K562 (cell line): ENCODE measurements at regions not wholly inside any gene's neighbourhood (a gene's known extent, or its start where the extent isn't known, plus 50 kb on each side); places are given as distances from the start of the nearest gene placed in this dataset.

Experiments
- ATAC-seq: fragments of 200-7000 bp; cut with Tn5 transposase; 3 replicates; pipeline ENCODE4 v1.9.1; 2020; ENCODE audit warnings: moderate library complexity
- BruUV-seq: library from RNA; stranded (reverse); fragments of 400-500 nt; replicated peaks from 2 replicates; lab custom pipeline; 2021; lab: Mats Ljungman, UMichigan
- CTCF ChIA-PET: fragments of 300-600 bp; formaldehyde crosslinking; extraction: SDS; loops from one replicate; lab custom pipeline; 2021; ENCODE audit warnings: low intra/inter-chr PET ratio; lab: Yijun Ruan, JAX
- POLR2A ChIA-PET: fragments of 300-600, 350-650 bp; sonication (Branson Sonifier 250); formaldehyde crosslinking; extraction: SDS; loops from one replicate; lab custom pipeline; 2021; ENCODE audit warnings: antibody characterized with exemption, inconsistent platforms; lab: Yijun Ruan, JAX
- DNase-seq, 4 experiments: peaks; one replicate each; pipeline versions ENCODE4 v3.0.0 to v3.0.0-alpha.2; 2011 to 2018; ENCODE audit warnings: low spot score in 3 of 4, mixed read lengths in 3 of 4; ENCODE audit errors: extremely low read depth in 1 of 4
- FAIRE-seq: peaks from 2 replicates; lab custom pipeline; 2011; peaks lifted over from hg19 to GRCh38; lab: Jason Lieb, UNC
- H2AFZ ChIP-seq: 2 replicates; pipeline ENCODE4 v1.6.0; 2011; ENCODE audit warnings: low read depth, low read length, control low read depth, inconsistent platforms
- H3K27ac ChIP-seq: fragments of 200-600 bp; 3 replicates; pipeline ENCODE4 v1.8.0; 2011; ENCODE audit warnings: low read depth, mild to moderate bottlenecking, control low read depth, inconsistent platforms, low read length, moderate library complexity, mixed read lengths; ENCODE audit errors: extremely low read depth
- H3K27me3 ChIP-seq, 2 experiments: fragments of 300-600 bp in 1 of 2; 2 replicates in 1 of 2; 3 replicates in 1 of 2; pipeline versions ENCODE4 v1.6.0 to v1.8.0; 2011; ENCODE audit warnings: inconsistent platforms in 2 of 2, low read length in 2 of 2, mild to moderate bottlenecking in 1 of 2, mixed read lengths in 1 of 2, moderate library complexity in 1 of 2; ENCODE audit not compliant: control insufficient read depth in 2 of 2, insufficient read depth in 2 of 2
- H3K36me3 ChIP-seq: fragments of 300-600 bp; 3 replicates; pipeline ENCODE4 v1.8.0; 2011; ENCODE audit warnings: mild to moderate bottlenecking, low read length, inconsistent platforms; ENCODE audit not compliant: control insufficient read depth, insufficient read depth
- H3K4me1 ChIP-seq, 2 experiments: fragments of 200-600 bp in 1 of 2; replicated peaks in 1 of 2; 2 replicates in 1 of 2; 3 replicates in 1 of 2; pipeline versions ENCODE4 v1.5.1 to v1.8.0; 2011; ENCODE audit warnings: inconsistent platforms in 2 of 2, low read length in 2 of 2, mild to moderate bottlenecking in 1 of 2, mixed read lengths in 1 of 2, moderate library complexity in 1 of 2; ENCODE audit not compliant: control insufficient read depth in 2 of 2, insufficient read depth in 2 of 2
- H3K4me2 ChIP-seq: 2 replicates; pipeline ENCODE4 v1.6.1; 2011; ENCODE audit warnings: low read length, control low read depth, inconsistent platforms, mixed read lengths; ENCODE audit not compliant: insufficient read depth
- H3K4me3 ChIP-seq: fragments of 200-600 bp; sonication (generic), shearing (Covaris generic); 2 replicates; pipeline ENCODE4 v1.5.1; 2016; ENCODE audit warnings: control low read depth, inconsistent platforms
- H3K79me2 ChIP-seq: fragments of 200-600 bp; 3 replicates; pipeline ENCODE4 v1.8.0; 2011; ENCODE audit warnings: low read length, inconsistent platforms; ENCODE audit not compliant: control insufficient read depth, insufficient read depth
- H3K9ac ChIP-seq, 2 experiments: 2 replicates each; pipeline versions ENCODE4 v1.6.0 to v1.6.1; 2011; ENCODE audit warnings: low read depth in 2 of 2, low read length in 2 of 2, control low read depth in 1 of 2, inconsistent platforms in 1 of 2, mild to moderate bottlenecking in 1 of 2, mixed read lengths in 1 of 2; ENCODE audit not compliant: insufficient read depth in 1 of 2
- H3K9me1 ChIP-seq: one replicate; pipeline ENCODE4 v1.6.0; 2011; ENCODE audit warnings: inconsistent platforms, mild to moderate bottlenecking, low read length, moderate library complexity; ENCODE audit not compliant: control insufficient read depth, insufficient read depth
- H3K9me3 ChIP-seq: replicated peaks from 2 replicates; pipeline ENCODE4 v1.5.1; 2011; ENCODE audit warnings: low read depth, low read length, inconsistent platforms; ENCODE audit not compliant: control insufficient read depth, insufficient read depth
- H4K20me1 ChIP-seq: replicated peaks from 2 replicates; pipeline ENCODE4 v1.6.1; 2011; ENCODE audit warnings: low read length, inconsistent platforms, mixed read lengths; ENCODE audit not compliant: control insufficient read depth, insufficient read depth
- ERF ChIP-seq: fragments of 450-650 bp; formaldehyde crosslinking; IDR thresholded peaks from 2 replicates; pipeline ENCODE4 v1.4.0; 2020; ENCODE audit warnings: mild to moderate bottlenecking, mixed read lengths
- FOXA1 ChIP-seq: fragments of 450-650 bp; IDR thresholded peaks from 2 replicates; pipeline ENCODE4 v1.6.1; 2016; ENCODE audit warnings: mild to moderate bottlenecking, borderline replicate concordance
- KLF16 ChIP-seq: IDR thresholded peaks from 2 replicates; pipeline ENCODE4 v1.6.1; 2016; ENCODE audit warnings: antibody characterized with exemption
- RB1 ChIP-seq: fragments of 450-650 bp; IDR thresholded peaks from 2 replicates; pipeline ENCODE4 v1.6.1; 2017; ENCODE audit warnings: low read depth, mild to moderate bottlenecking
- SMC3 ChIP-seq: conservative IDR thresholded peaks from 2 replicates; pipeline ENCODE4 v1.6.1; 2011; ENCODE audit warnings: low read depth, low read length, improper control_type of control experiment; ENCODE audit not compliant: insufficient read depth
- SREBF2 ChIP-seq: sonication (generic); formaldehyde crosslinking; IDR thresholded peaks from 2 replicates; pipeline ENCODE4 v1.4.0; 2020; ENCODE audit warnings: mild to moderate bottlenecking, missing genetic modification reagents
- YY1 ChIP-seq, 3 experiments: IDR thresholded peaks; 2 replicates each; pipeline ENCODE4 v1.6.1; 2011; ENCODE audit warnings: low read length in 2 of 3, mild to moderate bottlenecking in 2 of 3, moderate library complexity in 2 of 3, borderline replicate concordance in 1 of 3, control low read depth in 1 of 3, low read depth in 1 of 3; ENCODE audit not compliant: insufficient read depth in 3 of 3, insufficient replicate concordance in 2 of 3, control insufficient read depth in 1 of 3, insufficient read length in 1 of 3; ENCODE audit errors: extremely low read depth in 1 of 3
- WGBS: fragments of 100-300 bp; shearing (Covaris generic); methylation state at CpG from one replicate; pipeline ENCODE4 v1.1.6; 2016; ENCODE audit warnings: low coverage, mixed read lengths; ENCODE audit not compliant: insufficient coverage; ENCODE audit errors: missing lambda C conversion rate; 5-methylcytosine and 5-hydroxymethylcytosine counted together
- in situ Hi-C: fragments of 300-500 bp; cut with MboI; formaldehyde crosslinking; loops from 4 replicates; pipeline ENCODE4 v1.15.0; 2018; ENCODE audit warnings: inconsistent platforms, mixed read lengths
- intact Hi-C: fragments of 100-400 bp; cut with micrococcal nuclease; formaldehyde crosslinking; loops from 2 replicates; pipeline ENCODE4 v1.14.2; 2022
- TF ChIP-seq, protein P1 (sequence below): fragments of 450-650 bp; formaldehyde crosslinking; IDR thresholded peaks from 2 replicates; pipeline ENCODE4 v1.4.0; 2020; ENCODE audit warnings: mild to moderate bottlenecking, moderate library complexity
- TF ChIP-seq, protein P2 (sequence below), 3 experiments: IDR thresholded peaks in 2 of 3; conservative IDR thresholded peaks in 1 of 3; 2 replicates each; pipeline ENCODE4 v1.5.1; 2011 to 2012; ENCODE audit warnings: low read length in 3 of 3, mild to moderate bottlenecking in 3 of 3, control low read depth in 2 of 3, improper control_type of control experiment in 1 of 3, inconsistent platforms in 1 of 3, low read depth in 1 of 3, mixed read lengths in 1 of 3, moderate library complexity in 1 of 3; ENCODE audit not compliant: insufficient read depth in 2 of 3

DNA sequence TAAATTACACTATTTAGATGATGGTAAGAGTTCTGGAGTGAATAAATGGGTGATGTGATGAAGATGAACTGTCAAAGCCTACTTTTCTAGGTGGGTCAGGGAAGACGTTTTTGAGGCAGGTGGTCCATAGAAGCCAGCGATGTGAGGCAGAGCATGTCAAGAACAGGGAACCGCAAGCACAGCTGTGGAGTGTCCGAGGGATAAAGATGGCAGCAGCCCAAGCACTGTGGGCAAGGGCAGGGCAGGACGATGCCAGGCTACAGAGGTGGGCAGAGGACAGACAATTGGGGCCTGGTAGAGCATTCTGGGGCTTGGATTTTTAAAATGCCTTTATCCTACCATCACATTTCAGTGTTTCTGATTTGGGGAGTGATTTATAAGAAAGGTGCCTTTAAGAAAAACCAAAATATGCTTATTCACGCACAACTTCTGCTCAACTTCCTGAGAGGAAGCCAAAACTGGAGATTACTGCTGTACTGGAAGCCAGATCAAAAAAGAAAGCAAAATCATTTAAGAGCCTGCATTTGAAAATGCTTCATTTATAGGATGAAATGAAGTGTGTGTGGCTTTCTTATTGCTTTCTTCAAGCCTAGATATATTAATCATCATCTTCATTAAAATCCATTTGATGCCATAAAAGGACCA is 119.0 kb upstream of the WDR17 start (continued):
- TF ChIP-seq KLF16: no peak
- no peak for TF ChIP-seq SREBF2 (CRISPR knock-in tag)
- TF ChIP-seq RB1: no peak

DNA sequence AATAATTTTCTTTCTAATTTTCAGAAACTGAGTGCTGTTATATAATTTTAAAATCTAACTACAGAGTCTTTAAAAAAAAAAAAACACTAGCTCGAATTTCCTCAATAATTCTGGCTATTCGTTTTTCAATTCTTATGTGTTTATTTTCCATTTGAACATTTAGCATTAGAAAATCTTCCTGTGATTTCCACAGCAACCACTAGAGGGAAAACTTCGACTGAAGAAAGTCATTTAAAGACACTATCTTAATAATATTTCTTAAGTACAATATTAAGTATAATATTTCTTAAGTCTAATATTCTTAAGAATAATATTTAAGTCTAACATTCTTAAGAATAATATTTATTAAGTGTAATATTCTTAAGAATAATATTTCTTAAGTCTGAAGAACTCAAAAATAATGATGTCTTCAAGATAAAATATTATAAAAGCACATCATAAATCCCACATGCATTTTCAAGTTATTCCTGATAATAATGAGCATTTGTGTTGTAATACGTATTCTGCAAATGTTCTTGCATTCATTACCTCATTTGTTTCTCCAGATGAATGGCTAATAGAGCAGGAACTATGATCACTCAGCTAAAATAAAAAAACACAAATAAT is 118.4 kb upstream of the WDR17 start:
- H3K4me1 ChIP-seq: no peaks in the 10 kb centered on the region
- no peak overlapping the region for H3K9ac ChIP-seq
- POLR2A ChIA-PET: no interaction called here
- H4K20me1 ChIP-seq: no peaks in the 10 kb centered on the region
- no TSS peak for BruUV-seq
- FAIRE-seq (no peak), ATAC-seq (no peak), DNase-seq (peak in 1 of 4 experiments; percentile 13)
- no peak overlapping the region for H3K4me2 ChIP-seq
- 2% methylated on average over 4 of the region's 4 CpGs for WGBS
- in situ Hi-C loops (no loop called here), intact Hi-C loops (loop anchor here (1.0 to 2.0 kb wide), 2 partner anchors 330 to 394 kb away; no protein-coding TSS in a partner anchor)
- no peak overlapping the region for H3K4me3 ChIP-seq
- H3K9me3 ChIP-seq: no peaks in the 10 kb centered on the region
- no peak overlapping the region for H2AFZ ChIP-seq
- no peaks in the 10 kb centered on the region for H3K79me2 ChIP-seq
- CTCF ChIA-PET: interaction anchor here (1.1 to 2.0 kb wide), 2 partner anchors 349 to 394 kb away, joined by 4 to 6 read pairs; no protein-coding TSS in a partner anchor
- H3K27ac ChIP-seq: no peak overlapping the region
- H3K36me3 ChIP-seq: no peaks in the 10 kb centered on the region
- no peaks in the 10 kb centered on the region for H3K9me1 ChIP-seq
- H3K27me3 ChIP-seq: no peaks in the 10 kb centered on the region
- TF ChIP-seq ERF (CRISPR knock-in tag) (no peak), SMC3 (0 out of 2 replicates have a peak, but pooled peaks have one; percentile 6), FOXA1 (no peak), YY1 (IDR thresholded peaks at IDR 0.05; ENCODE audit: borderline replicate concordance in 1 of 3, control insufficient read depth in 1 of 3, extremely low read depth in 1 of 3, insufficient read depth in 3 of 3, insufficient read length in 1 of 3, insufficient replicate concordance in 2 of 3, low read depth in 1 of 3, low read length in 2 of 3) (no peak)
- TF ChIP-seq, protein P1, sequence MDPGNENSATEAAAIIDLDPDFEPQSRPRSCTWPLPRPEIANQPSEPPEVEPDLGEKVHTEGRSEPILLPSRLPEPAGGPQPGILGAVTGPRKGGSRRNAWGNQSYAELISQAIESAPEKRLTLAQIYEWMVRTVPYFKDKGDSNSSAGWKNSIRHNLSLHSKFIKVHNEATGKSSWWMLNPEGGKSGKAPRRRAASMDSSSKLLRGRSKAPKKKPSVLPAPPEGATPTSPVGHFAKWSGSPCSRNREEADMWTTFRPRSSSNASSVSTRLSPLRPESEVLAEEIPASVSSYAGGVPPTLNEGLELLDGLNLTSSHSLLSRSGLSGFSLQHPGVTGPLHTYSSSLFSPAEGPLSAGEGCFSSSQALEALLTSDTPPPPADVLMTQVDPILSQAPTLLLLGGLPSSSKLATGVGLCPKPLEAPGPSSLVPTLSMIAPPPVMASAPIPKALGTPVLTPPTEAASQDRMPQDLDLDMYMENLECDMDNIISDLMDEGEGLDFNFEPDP (CRISPR knock-in tag): no peak
- TF ChIP-seq, protein P2, sequence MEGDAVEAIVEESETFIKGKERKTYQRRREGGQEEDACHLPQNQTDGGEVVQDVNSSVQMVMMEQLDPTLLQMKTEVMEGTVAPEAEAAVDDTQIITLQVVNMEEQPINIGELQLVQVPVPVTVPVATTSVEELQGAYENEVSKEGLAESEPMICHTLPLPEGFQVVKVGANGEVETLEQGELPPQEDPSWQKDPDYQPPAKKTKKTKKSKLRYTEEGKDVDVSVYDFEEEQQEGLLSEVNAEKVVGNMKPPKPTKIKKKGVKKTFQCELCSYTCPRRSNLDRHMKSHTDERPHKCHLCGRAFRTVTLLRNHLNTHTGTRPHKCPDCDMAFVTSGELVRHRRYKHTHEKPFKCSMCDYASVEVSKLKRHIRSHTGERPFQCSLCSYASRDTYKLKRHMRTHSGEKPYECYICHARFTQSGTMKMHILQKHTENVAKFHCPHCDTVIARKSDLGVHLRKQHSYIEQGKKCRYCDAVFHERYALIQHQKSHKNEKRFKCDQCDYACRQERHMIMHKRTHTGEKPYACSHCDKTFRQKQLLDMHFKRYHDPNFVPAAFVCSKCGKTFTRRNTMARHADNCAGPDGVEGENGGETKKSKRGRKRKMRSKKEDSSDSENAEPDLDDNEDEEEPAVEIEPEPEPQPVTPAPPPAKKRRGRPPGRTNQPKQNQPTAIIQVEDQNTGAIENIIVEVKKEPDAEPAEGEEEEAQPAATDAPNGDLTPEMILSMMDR (IDR thresholded peaks at IDR 0.05 in 2 of 3, conservative IDR thresholded peaks at IDR 0.05 in 1 of 3; ENCODE audit: insufficient read depth in 2 of 3, low read depth in 1 of 3, low read length in 3 of 3): peak in 2 of 3 experiments; percentile 13 to 50; a peak in 2 of 6 replicates
